ENCODE measurements at regions not wholly inside any gene's neighbourhood (a gene's known extent, or its start where the extent isn't known, plus 50 kb on each side); places are given as distances from the start of the nearest gene placed in this dataset.
"Not testable (repeated sequence)": the region's sequence is repeated elsewhere in the genome, so short reads cannot be mapped to it uniquely, and the experiment has no call there.

GRCh38 chr4:158353541-158354304 is 143.4 kb downstream of the TMEM144 start:
- no peak for TF ChIP-seq CTCF (IDR thresholded peaks at IDR 0.05; ENCODE audit: insufficient read depth, low read length)
- no peak for DNase-seq (ENCODE audit: low read depth)

DNA sequence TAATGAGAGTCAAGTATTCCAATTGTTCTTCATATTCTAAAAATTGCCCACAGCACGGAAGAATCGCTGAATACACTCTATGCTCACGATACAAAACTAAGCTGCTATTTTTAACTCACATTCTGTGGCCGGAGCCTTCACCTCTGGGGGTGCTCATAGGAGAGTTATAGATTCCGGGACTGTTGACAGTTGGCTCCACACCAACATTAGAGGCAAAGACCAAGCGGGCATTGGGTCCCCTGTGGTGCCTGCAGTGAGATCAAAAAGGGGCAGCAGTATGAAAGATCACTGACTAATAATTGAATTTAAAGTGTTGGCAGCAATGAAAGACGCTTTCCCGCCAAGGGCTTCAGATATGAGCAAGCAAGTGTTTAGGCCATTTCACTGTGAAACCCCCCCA is 146.0 kb downstream of the TMEM144 start:
- H3K4me3 ChIP-seq (ENCODE audit: low read depth, low read length): no peak overlapping the region
- DNase-seq (ENCODE audit: low read depth): no peak
- no peak for TF ChIP-seq CTCF (IDR thresholded peaks at IDR 0.05; ENCODE audit: insufficient read depth, low read length)

More at GRCh38 chr4:158353541-158354304, 143.4 kb downstream of the TMEM144 start:
- no peak overlapping the region for H3K4me3 ChIP-seq (ENCODE audit: low read depth, low read length)

DNA sequence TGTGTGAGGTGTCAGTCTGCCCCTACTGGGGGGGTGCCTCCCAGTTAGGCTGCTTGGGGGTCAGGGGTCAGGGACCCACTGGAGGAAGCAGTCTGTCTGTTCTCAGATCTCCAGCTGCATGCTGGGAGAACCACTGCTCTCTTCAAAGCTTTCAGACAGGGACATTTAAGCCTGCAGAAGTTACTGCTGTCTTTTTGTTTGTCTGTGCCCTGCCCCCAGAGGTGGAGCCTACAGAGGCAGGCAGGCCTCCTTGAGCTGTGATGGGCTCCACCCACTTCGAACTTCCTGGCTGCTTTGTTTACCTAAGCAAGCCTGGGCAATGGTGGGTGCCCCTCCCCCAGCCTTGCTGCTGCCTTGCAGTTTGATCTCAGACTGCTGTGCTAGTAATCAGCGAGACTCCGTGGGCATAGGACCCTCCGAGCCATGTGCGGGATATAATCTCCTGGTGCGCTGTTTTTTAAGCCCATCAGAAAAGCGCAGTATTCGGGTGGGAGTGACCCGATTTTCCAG is 153.7 kb upstream of the RXFP1 start:
- H3K4me3 ChIP-seq (ENCODE audit: low read depth, low read length); DNase-seq (ENCODE audit: low read depth): not testable (repeated sequence)

DNA sequence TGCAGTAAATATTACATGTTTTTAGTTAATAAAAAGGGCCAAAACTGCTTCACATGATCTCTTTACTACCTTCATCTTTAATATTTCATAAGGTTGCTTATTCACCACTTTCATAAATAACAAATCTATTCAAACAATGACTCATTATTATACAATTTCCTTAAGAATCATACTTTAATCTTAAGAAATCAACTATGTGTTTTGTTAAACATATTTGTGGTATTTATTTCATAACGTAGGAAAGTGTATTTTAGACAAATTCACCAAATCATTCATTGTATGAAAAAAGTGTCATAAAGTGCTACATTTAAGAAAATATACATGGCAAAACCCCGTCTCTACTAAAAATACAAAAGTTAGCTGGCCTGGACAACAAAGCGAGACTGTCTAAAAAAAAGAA is 150.5 kb upstream of the RXFP1 start:
- TF ChIP-seq CTCF (IDR thresholded peaks at IDR 0.05; ENCODE audit: insufficient read depth, low read length): no peak
- peak; percentile 79 for DNase-seq (ENCODE audit: low read depth)
- H3K4me3 ChIP-seq (ENCODE audit: low read depth, low read length): no peak overlapping the region

DNA sequence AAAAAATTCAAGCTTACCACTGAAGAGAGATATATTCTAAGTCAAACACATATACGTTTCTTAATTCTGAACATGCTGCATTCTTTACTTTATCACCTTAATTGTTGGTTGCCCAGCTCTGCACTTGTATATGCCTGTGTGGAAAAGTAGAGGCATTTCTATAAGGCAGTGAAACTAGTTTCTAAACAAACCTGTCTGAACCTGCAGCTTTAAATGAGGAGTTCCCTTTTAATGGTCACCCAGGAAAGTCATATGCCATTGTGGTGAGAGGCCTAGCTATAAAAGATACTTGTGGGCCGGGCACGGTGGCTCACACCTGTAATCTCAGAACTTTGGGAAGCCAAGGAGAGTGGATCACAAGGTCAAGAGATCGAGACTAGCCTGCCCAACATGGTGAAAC is 147.4 kb upstream of the RXFP1 start:
- no peak for DNase-seq (ENCODE audit: low read depth)
- no peak overlapping the region for H3K4me3 ChIP-seq (ENCODE audit: low read depth, low read length)
- TF ChIP-seq CTCF (IDR thresholded peaks at IDR 0.05; ENCODE audit: insufficient read depth, low read length): no peak

DNA sequence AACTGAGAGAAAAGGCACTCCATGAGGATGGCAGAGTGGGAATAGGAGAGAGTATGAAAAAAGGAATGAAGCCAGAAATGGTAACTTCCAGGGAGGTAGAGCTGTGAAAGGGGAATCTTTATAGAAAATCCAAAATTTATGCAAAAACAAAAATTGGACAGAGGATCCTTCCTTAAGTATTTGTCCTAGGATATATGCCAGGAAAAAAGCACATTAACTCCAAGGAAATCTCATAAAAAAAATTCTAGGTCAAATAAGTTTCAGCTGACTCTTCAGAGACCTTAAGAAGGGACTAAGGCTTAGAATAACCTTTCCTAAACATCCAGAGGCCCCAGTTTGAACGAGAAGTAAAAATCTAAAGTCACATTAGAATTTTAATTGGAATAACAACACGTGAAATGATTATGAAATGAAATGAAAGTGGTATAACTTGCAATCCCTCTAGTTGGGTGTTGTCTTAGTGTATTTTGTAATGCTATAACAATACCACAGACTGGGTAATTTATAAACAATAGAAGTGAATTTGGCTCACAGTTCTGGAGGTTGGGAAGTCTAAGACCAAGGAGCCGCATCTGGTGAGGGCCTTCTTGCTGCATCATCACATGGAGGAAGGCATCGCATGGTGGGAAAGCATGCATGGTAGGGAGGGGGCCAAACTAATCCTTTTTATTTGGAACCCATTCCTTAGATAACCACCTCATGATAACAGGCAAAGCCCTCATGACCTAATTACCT is 145.4 kb upstream of the RXFP1 start:
- peak; percentile 66 for DNase-seq (ENCODE audit: low read depth)

More for the DNA sequence above, 145.4 kb upstream of the RXFP1 start:
- no peak overlapping the region for H3K4me3 ChIP-seq (ENCODE audit: low read depth, low read length)
- no peak for TF ChIP-seq CTCF (IDR thresholded peaks at IDR 0.05; ENCODE audit: insufficient read depth, low read length)
